ENCODE measurements at regions not wholly inside any gene's neighbourhood (a gene's known extent, or its start where the extent isn't known, plus 50 kb on each side); places are given as distances from the start of the nearest gene placed in this dataset.

DNA sequence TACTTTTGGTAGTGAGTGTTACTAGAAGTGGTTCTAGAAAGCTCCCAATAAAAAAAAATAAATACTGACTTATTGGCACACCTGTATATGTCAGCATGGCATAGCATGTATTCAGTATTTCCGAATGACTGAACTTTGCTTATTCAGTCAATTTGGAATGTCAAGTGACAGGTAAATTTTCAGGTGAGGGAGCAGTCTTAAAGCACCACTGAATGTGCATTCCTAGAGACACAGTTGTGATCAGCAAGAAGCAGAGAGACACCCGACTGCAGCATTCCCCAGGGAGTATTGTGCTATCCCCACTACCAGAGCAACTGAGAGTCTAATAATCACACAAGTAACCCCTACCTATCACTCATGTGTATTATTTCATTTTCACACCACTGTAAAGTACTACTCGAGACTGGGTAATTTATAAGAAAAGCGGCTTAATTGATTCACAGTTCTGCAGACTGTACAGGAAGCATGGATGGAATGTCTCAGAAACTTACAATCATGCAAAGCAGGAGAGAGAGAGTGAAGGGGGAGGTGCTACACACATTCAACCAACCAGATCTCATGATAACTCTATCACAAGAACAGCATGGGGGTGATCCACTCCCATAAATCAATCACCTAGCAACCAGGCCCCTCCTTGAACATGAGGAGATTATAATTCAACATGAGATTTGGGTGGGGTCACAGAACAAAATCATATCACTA is 201.5 kb downstream of the TBX15 start:
- ATAC-seq (ENCODE audit: low read depth in 2 of 2): no peak
- H3K9me3 Mint-ChIP-seq: peaks cover 7 to 27% (median 12%) of the 10 kb centered on the region in 7 donors
- H3K36me3 Mint-ChIP-seq: peaks cover 5 to 15% of the 10 kb centered on the region in 2 donors
- H3K27ac Mint-ChIP-seq: no peak overlapping the region
- DNase-seq: no peak
- H3K27me3 Mint-ChIP-seq: no peaks in the 10 kb centered on the region
- no peak overlapping the region for H3K4me3 Mint-ChIP-seq
- H3K4me1 Mint-ChIP-seq: no peaks in the 10 kb centered on the region

GRCh38 chr1:118785246-118785645 is 202.9 kb downstream of the TBX15 start:
- no peak overlapping the region for H3K27ac Mint-ChIP-seq
- H3K4me3 Mint-ChIP-seq: no peak overlapping the region
- DNase-seq (no peak), ATAC-seq (ENCODE audit: low read depth in 2 of 2) (no peak)
- H3K4me1 Mint-ChIP-seq: no peaks in the 10 kb centered on the region
- no peaks in the 10 kb centered on the region for H3K27me3 Mint-ChIP-seq
- H3K36me3 Mint-ChIP-seq: peaks cover 3 to 6% of the 10 kb centered on the region in 2 donors
- H3K9me3 Mint-ChIP-seq: peaks cover 4 to 13% (median 6%) of the 10 kb centered on the region in 7 donors

GRCh38 chr1:118783095-118783758 is 204.9 kb downstream of the TBX15 start:
- H3K27ac Mint-ChIP-seq: no peak overlapping the region
- H3K36me3 Mint-ChIP-seq: no peaks in the 10 kb centered on the region
- ATAC-seq (ENCODE audit: low read depth in 2 of 2) (no peak), DNase-seq (no peak)
- peaks cover 2 to 8% (median 6%) of the 10 kb centered on the region in 7 donors for H3K9me3 Mint-ChIP-seq
- no peak overlapping the region for H3K4me3 Mint-ChIP-seq
- H3K27me3 Mint-ChIP-seq: no peaks in the 10 kb centered on the region
- no peaks in the 10 kb centered on the region for H3K4me1 Mint-ChIP-seq

DNA sequence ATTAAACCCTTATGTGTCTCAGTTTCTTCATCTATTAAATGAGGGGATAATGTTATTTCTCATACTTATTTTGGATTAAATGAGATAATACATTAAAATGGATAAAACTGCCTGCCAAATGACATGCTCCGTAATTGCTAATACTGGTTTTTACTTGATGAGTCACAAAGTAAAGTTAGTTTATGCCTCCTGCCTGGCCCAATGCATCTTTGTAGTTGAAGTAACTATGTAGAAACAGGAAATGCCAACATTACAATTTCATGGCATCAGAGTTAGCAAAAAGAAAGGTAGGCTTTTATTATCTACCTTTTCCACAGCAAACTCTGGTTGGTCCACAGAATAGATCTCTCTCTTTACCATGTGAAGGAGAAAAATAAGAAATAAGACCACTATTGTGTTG is 214.5 kb downstream of the TBX15 start:
- Mint-ChIP-seq H3K9me3 (peaks cover 6 to 16% (median 12%) of the 10 kb centered on the region in 7 donors), H3K4me1 (no peaks in the 10 kb centered on the region), H3K27me3 (no peaks in the 10 kb centered on the region), H3K36me3 (no peaks in the 10 kb centered on the region), H3K4me3 (no peak overlapping the region), H3K27ac (no peak overlapping the region)
- ATAC-seq (ENCODE audit: low read depth in 2 of 2) (no peak), DNase-seq (no peak)

- no peak for ATAC-seq (ENCODE audit: low read depth in 2 of 2)
- H3K36me3 Mint-ChIP-seq: no peaks in the 10 kb centered on the region
- peaks cover 4 to 19% (median 8%) of the 10 kb centered on the region in 7 donors for H3K9me3 Mint-ChIP-seq
Observed at GRCh38 chr1:118767971-118768370, 220.2 kb downstream of the TBX15 start.

GRCh38 chr1:118753976-118754375 is 234.2 kb downstream of the TBX15 start:
- Mint-ChIP-seq H3K27me3 (no peaks in the 10 kb centered on the region), H3K4me1 (no peaks in the 10 kb centered on the region), H3K27ac (no peak overlapping the region), H3K36me3 (no peaks in the 10 kb centered on the region), H3K4me3 (no peak overlapping the region), H3K9me3 (peaks cover 0 to 8% (median 0%) of the 10 kb centered on the region in 7 donors)
- DNase-seq (no peak), ATAC-seq (ENCODE audit: low read depth in 2 of 2) (no peak)

More at GRCh38 chr1:118767971-118768370, 220.2 kb downstream of the TBX15 start:
- DNase-seq: no peak
- Mint-ChIP-seq H3K4me1 (no peaks in the 10 kb centered on the region), H3K27me3 (no peaks in the 10 kb centered on the region), H3K4me3 (no peak overlapping the region), H3K27ac (no peak overlapping the region)

GRCh38 chr1:118751166-118751565 is 237.0 kb downstream of the TBX15 start:
- H3K36me3 Mint-ChIP-seq: no peaks in the 10 kb centered on the region
- ATAC-seq (ENCODE audit: low read depth in 2 of 2): no peak
- H3K27ac Mint-ChIP-seq: no peak overlapping the region
- H3K27me3 Mint-ChIP-seq: no peaks in the 10 kb centered on the region
- H3K4me3 Mint-ChIP-seq: no peak overlapping the region
- DNase-seq: no peak
- no peaks in the 10 kb centered on the region for H3K4me1 Mint-ChIP-seq
- H3K9me3 Mint-ChIP-seq: peaks cover 0 to 13% (median 3%) of the 10 kb centered on the region in 7 donors

DNA sequence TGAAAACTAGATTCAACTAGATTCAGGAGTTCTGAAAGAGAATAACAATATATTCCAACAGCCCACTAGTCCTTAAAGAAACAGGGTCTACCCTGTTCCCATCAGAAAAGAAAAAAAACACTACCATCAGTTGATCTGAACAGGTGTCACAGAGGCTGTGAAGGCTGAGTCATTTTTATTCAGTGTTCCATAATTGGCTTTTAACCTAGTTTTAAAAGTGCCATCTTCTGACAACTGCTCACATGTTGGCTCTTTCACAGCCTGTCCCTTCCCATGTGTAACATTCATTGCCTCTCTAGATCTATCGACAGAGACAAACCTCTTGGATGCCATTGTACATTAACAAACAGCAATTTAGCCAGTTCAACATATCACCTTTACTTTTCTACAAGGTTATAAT is 243.7 kb downstream of the TBX15 start:
- H3K36me3 Mint-ChIP-seq: no peaks in the 10 kb centered on the region
- H3K4me1 Mint-ChIP-seq: no peaks in the 10 kb centered on the region
- H3K9me3 Mint-ChIP-seq: peaks cover 0 to 13% (median 2%) of the 10 kb centered on the region in 7 donors
- H3K27ac Mint-ChIP-seq: no peak overlapping the region
- no peak overlapping the region for H3K4me3 Mint-ChIP-seq
- ATAC-seq (ENCODE audit: low read depth in 2 of 2) (no peak), DNase-seq (no peak)
- no peaks in the 10 kb centered on the region for H3K27me3 Mint-ChIP-seq

GRCh38 chr1:118739501-118739900 is 248.6 kb downstream of the TBX15 start:
- Mint-ChIP-seq H3K9me3 (peaks cover 0 to 11% (median 5%) of the 10 kb centered on the region in 7 donors), H3K4me1 (no peaks in the 10 kb centered on the region), H3K4me3 (no peak overlapping the region), H3K27ac (no peak overlapping the region), H3K27me3 (no peaks in the 10 kb centered on the region), H3K36me3 (no peaks in the 10 kb centered on the region)
- no peak for DNase-seq
- no peak for ATAC-seq (ENCODE audit: low read depth in 2 of 2)

DNA sequence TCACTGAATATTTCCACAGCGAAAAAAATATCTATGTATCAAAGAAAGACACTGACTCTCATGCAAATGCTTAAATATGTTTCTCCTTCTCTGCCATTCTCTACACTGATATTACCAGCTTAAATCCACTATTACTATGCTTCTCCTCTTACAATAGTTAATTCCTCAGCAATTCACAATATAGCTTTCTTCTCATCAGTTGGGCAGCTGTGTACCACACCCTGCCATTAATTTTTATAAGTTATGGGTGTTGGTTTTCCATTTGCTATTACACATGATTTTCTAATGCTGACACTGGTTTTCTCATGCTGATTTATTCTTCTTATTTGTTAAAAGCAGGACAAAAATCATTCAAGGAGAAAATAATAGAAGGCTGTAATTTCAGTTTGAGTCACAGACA is 251.8 kb downstream of the TBX15 start:
- Mint-ChIP-seq H3K4me3 (no peak overlapping the region), H3K36me3 (no peaks in the 10 kb centered on the region), H3K9me3 (peaks cover 0 to 11% (median 6%) of the 10 kb centered on the region in 7 donors), H3K27ac (no peak overlapping the region), H3K4me1 (no peaks in the 10 kb centered on the region), H3K27me3 (no peaks in the 10 kb centered on the region)
- DNase-seq: no peak
- ATAC-seq (ENCODE audit: low read depth in 2 of 2): no peak

DNA sequence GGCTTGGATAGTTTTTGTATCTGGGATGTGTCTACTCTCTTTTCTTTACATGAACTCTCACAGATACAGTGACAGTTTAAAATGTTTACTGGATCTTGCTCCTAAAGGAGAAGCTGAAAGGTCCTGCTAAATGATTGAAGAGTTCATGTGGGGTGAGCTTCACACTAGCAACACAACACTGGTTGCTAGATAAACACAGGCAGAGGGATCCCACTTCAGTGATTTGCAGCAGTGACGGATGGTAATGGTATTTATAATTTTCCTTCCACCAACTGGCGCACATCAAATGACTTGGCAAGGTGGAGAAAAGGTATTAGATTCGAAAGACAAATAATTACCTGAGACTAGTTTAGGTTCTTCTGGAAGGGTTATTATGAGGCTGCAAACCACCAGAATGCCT is 270.2 kb downstream of the TBX15 start:
- no peak overlapping the region for H3K27ac Mint-ChIP-seq
- ATAC-seq (ENCODE audit: low read depth in 2 of 2) (no peak), DNase-seq (no peak)
- peaks cover 0 to 13% (median 6%) of the 10 kb centered on the region in 7 donors for H3K9me3 Mint-ChIP-seq
- H3K36me3 Mint-ChIP-seq: peaks cover 0 to 7% of the 10 kb centered on the region in 2 donors
- H3K27me3 Mint-ChIP-seq: no peaks in the 10 kb centered on the region
- no peak overlapping the region for H3K4me3 Mint-ChIP-seq
- no peaks in the 10 kb centered on the region for H3K4me1 Mint-ChIP-seq

DNA sequence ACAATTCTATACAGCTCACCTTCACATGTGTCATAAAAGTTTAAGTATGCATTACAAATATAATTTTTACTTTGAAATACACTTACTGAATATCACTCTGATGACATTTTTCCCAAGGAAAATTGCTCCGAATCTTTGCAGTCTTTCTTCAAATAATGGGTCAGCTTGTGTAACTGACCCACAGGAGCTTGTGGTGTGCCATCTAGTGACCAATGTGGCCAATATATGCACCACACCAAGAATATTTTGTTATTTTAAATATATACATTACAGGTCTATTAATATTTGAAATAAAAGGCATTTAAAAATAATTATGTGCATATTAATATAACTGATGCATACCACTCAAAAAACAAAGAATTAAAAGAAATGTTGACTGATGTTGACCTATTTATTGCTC is 271.4 kb downstream of the TBX15 start:
- Mint-ChIP-seq H3K27ac (peak overlapping the region in 1 of 6 donors; percentile 28), H3K27me3 (peaks cover 0 to 2% (median 0%) of the 10 kb centered on the region in 3 donors), H3K4me3 (no peak overlapping the region), H3K36me3 (peaks cover 0 to 7% of the 10 kb centered on the region in 2 donors), H3K9me3 (peaks cover 0 to 13% (median 4%) of the 10 kb centered on the region in 7 donors), H3K4me1 (no peaks in the 10 kb centered on the region)
- ATAC-seq (ENCODE audit: low read depth in 2 of 2) (no peak), DNase-seq (no peak)

- Mint-ChIP-seq H3K4me3 (no peak overlapping the region), H3K27ac (no peak overlapping the region), H3K9me3 (peaks cover under 1 to 7% (median 6%) of the 10 kb centered on the region in 7 donors), H3K36me3 (no peaks in the 10 kb centered on the region), H3K4me1 (no peaks in the 10 kb centered on the region), H3K27me3 (peaks cover 0 to 5% (median 0%) of the 10 kb centered on the region in 3 donors)
- no peak for ATAC-seq (ENCODE audit: low read depth in 2 of 2)
- no peak for DNase-seq
Observed at GRCh38 chr1:118711356-118711755, 276.8 kb downstream of the TBX15 start.

DNA sequence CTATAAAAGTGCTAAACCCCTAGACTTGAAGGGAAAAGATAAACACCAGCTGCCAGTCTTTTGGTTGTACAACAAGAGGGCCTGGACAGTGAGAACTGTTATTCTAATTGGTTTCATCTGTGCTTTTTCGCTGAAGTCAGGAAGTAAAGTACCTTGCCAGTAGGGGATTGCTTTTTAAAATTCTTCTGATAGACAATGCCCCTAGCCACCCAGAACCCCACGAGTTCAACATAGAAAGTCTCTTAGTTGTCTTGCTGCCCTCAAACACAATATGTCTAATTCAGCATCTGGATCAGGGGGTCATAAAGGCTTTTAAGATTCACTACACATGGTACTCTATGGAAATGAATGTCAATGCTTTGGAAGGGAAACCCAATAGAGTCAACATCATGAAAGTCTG is 289.2 kb downstream of the TBX15 start:
- no peak overlapping the region for H3K4me3 Mint-ChIP-seq
- H3K27ac Mint-ChIP-seq: no peak overlapping the region
- no peaks in the 10 kb centered on the region for H3K4me1 Mint-ChIP-seq
- no peak for ATAC-seq (ENCODE audit: low read depth in 2 of 2)
- DNase-seq: no peak
- H3K27me3 Mint-ChIP-seq: no peaks in the 10 kb centered on the region
- H3K9me3 Mint-ChIP-seq: peaks cover 0 to 17% (median 10%) of the 10 kb centered on the region in 7 donors
- H3K36me3 Mint-ChIP-seq: no peaks in the 10 kb centered on the region

All from naive B cell (primary cell).